Right ventricle myocardium superior (tissue), 1 donor: ENCODE measurements at regions not wholly inside any gene's neighbourhood (a gene's known extent, or its start where the extent isn't known, plus 50 kb on each side); places are given as distances from the start of the nearest gene placed in this dataset.

Experiments used
- ATAC-seq: fragments of 200-7000 bp; cut with Tn5 transposase; one replicate; pipeline ENCODE4 v1.9.1; 2020; ENCODE audit warnings: mild to moderate bottlenecking; ENCODE audit not compliant: poor library complexity
- DNase-seq: peaks from one replicate; pipeline ENCODE4 v3.0.0-alpha.2; 2020
- intact Hi-C: fragments of 100-400 bp; cut with DNase I; formaldehyde crosslinking; loops from one replicate; pipeline ENCODE4 v1.11.2; 2022
- donor health status: DM: no; HTN: yes; CAD: no; lungs with severe emphysema.

- DNase-seq (no peak), ATAC-seq (no peak)
- intact Hi-C loops, result no loop called here
Measured at GRCh38 chr6:21448485-21449109, 145.0 kb upstream of the SOX4 start.

DNA sequence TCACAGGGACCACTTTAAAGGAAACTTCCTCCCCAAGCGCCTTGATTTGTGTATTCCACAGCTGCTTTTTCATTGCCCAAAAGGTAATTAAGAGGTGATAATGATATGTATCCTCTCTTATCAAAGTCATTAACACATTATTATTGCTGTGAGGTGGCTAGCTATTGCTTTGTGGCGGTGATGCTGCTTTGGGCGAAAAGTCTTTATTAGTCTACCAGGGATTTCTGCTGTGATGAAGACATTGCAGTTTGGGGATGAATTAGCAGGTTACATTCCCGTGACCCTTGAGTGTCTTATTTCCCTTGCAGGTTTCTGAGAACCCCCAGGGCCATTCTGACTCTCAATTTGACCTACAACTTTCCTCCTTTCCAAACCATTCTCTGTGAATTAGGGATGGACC lies 143.4 kb upstream of the SOX4 start:
- intact Hi-C loops, result no loop called here
- DNase-seq (no peak), ATAC-seq (no peak)

- intact Hi-C loops, result no loop called here
- no peak for ATAC-seq
- no peak for DNase-seq
Measured at GRCh38 chr6:21450628-21451027, 142.9 kb upstream of the SOX4 start.

- ATAC-seq (no peak), DNase-seq (no peak)
- intact Hi-C loops, result no loop called here
Measured at GRCh38 chr6:21451546-21452013, 142.0 kb upstream of the SOX4 start.

- DNase-seq (no peak), ATAC-seq (no peak)
- intact Hi-C loops, result no loop called here
Measured at GRCh38 chr6:21454262-21454661, 139.3 kb upstream of the SOX4 start.

DNA sequence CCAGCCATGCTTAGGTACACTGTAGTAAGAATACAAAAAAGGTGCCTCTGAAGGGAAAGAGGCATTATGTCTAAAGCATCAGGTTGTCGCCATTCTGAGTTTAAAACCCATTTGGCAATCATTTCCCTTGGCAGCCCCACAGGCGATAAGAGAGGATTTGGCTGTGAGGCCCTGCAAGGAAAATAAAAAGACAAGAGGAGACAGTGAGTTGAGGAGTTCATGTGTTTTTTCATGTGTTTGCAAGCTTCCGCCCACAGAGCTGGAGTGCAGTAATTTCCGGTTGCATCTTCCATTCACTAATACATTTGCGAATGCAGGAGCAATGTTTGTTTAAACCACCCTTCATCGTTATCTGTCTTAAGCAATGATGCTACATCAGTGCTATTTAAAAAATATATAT lies 138.5 kb upstream of the SOX4 start:
- peak; percentile 36 for ATAC-seq
- no peak for DNase-seq
- intact Hi-C loops, result no loop called here

GRCh38 chr6:21457647-21458046 lies 135.9 kb upstream of the SOX4 start:
- no peak for DNase-seq
- intact Hi-C loops, result no loop called here
- ATAC-seq, result no peak

GRCh38 chr6:21459641-21460040 lies 133.9 kb upstream of the SOX4 start:
- intact Hi-C loops, result no loop called here
- DNase-seq, result no peak
- ATAC-seq, result no peak

DNA sequence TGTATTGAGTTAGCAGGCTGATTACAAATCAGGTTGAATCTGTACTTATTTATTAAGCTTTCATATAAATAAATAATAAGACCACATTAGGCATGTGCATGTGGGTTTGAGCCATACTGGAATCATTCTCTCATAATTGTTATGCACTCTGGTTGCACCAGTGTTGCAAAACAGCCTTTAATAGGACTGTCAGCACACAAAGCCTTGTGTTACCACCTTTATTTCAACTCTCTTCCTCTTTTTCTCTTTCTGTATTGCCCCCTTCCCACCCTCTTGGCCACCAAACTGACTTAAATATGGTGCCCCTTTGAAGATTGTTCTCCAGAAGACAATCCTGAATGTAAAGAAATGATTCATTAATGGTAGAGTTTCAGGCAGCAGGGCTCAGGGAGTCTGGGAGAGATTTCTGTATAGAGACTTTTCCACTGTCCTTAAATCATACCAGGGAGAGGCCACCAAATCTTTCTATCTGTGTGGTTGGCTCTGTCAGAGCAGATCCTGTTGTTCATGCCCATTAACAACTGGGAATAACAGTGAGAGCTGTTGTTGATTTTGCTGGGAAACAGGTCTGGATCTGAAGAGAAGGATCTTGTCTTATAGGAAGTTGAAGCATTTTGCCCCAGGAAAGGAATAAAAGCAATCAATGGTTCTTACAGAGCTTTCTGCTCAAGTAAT lies 131.6 kb upstream of the SOX4 start:
- DNase-seq, result no peak
- intact Hi-C loops, result no loop called here
- ATAC-seq, result no peak

DNA sequence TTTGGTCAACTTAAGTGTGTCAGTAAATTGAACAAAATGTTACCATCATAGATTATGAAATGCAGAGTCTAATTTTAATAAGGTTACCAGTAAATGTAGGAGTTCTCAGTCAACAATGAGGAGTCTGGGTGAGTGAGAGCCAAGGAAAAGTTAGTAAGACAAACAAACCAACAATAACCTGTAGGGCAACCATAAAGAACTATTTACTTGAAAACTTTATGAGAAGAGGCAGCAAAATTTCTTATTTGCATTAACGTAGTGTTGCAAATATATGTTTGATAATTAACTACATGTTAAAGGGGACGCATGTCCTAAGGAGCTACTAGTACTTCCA lies 131.1 kb upstream of the SOX4 start:
- intact Hi-C loops, result no loop called here
- DNase-seq (no peak), ATAC-seq (no peak)

DNA sequence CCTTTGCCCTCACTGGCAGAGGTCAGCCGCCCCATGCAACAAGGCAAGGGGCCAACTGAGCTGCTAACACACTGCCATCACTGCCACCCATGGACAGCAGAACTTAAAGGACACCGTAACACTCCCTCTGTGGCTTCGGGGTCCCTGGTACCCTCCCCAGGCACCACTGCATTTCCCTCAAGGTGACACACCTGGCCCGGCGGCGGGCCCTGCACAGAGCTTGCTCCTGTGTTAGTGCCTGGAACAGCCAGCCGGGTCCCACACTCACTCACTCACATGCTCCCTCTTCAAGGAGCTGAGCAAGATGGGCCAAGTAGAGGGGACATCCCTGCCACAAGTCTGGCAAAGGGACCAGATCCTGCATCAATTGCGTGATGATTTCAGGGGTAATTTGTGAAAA lies 126.5 kb upstream of the SOX4 start:
- ATAC-seq, result no peak
- no peak for DNase-seq
- intact Hi-C loops, result no loop called here

- ATAC-seq (no peak), DNase-seq (no peak)
- intact Hi-C loops, result no loop called here
Measured at GRCh38 chr6:21468461-21468860, 125.1 kb upstream of the SOX4 start.

GRCh38 chr6:21469213-21469612 lies 124.3 kb upstream of the SOX4 start:
- ATAC-seq, result no peak
- intact Hi-C loops, result no loop called here

GRCh38 chr6:21476112-21476511 lies 117.4 kb upstream of the SOX4 start:
- ATAC-seq (no peak), DNase-seq (no peak)
- intact Hi-C loops, result no loop called here

More at GRCh38 chr6:21469213-21469612, 124.3 kb upstream of the SOX4 start:
- DNase-seq, result no peak

DNA sequence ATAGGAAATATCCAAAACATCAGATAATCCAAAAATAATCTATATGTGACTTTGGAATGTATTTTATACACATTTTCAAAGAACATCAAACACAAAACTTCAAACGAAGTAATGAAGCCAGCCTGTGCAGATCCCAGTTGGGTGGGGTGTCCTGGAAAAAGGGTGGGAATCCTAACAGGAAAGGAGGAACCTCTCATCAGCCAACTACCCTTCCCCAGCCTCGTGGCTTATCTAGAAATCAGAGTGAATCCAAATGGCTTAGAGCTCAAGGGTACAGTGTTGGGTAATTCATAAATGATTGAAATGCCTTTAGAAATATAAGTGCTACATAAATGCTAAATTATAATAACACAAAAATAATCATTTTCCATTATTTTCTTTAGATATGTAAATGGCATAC lies 115.1 kb upstream of the SOX4 start:
- ATAC-seq, result no peak
- intact Hi-C loops, result no loop called here

DNA sequence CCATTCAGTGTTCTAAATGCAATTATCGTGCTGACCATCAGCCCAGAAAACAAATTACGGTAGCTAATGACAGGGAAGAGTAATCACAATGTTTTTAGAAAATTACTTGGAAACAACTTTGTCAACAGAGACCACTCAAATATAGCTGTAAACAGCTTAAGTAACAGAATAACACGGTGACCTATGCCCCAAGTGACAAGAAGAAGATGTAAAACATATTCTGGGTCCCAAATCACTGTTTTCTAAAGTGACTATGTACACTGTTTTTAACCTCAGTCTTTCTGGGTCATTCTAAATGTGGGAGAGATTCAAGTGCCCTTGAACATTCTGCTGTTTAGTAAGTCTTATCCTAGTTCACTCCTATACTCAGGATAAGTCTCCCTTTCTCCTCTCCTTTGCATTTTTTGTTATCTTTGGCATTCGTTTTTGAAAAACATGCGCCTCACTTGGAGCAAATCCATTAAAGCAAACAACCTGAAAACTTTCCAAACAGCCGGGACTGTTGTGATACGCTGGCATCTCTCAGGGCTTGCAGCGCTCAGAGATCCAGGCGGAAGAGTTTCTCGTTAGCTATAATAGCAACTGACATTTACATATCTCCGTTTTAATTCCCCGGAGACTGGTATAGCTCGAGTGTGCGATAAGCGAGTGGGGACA lies 114.5 kb upstream of the SOX4 start:
- peak; percentile 82 for ATAC-seq
- intact Hi-C loops, result no loop called here

More for the DNA sequence above, 115.1 kb upstream of the SOX4 start:
- DNase-seq, result no peak

GRCh38 chr6:21486115-21486514 lies 107.4 kb upstream of the SOX4 start:
- intact Hi-C loops, result no loop called here
- no peak for ATAC-seq
- DNase-seq, result no peak

More for the DNA sequence above, 114.5 kb upstream of the SOX4 start:
- DNase-seq, result no peak

- DNase-seq (no peak), ATAC-seq (no peak)
- intact Hi-C loops, result no loop called here
Measured at GRCh38 chr6:21489826-21490225, 103.7 kb upstream of the SOX4 start.

- DNase-seq (no peak), ATAC-seq (no peak)
- intact Hi-C loops, result no loop called here
Measured at GRCh38 chr6:21491955-21492354, 101.6 kb upstream of the SOX4 start.

DNA sequence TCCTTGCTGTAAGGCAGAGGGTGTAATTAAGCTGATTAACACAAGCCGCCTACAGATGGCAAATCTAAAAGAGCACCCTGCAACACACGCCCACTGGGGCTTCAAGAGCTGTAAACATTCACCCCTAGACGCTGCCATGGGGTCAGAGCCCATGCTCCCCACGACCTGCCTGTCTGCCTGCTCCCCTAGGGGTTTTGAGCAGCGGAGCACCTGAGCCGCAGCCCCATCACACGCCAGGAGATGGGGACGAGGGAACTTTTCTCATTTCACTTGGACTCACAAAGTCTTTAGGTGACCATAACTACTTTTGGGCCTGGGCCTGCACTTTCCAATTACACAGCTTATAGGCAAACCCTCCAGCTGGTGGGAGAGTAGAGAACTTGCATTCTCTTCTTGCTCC lies 99.0 kb upstream of the SOX4 start:
- DNase-seq, result no peak
- intact Hi-C loops, result no loop called here
- ATAC-seq, result no peak
